H1 (cell line): ENCODE measurements at regions not wholly inside any gene's neighbourhood (a gene's known extent, or its start where the extent isn't known, plus 50 kb on each side); places are given as distances from the start of the nearest gene placed in this dataset.

ENCODE experiments used
- CTCF ChIA-PET: fragments of 300-600 bp; sonication (Branson Sonifier 250); formaldehyde crosslinking; loops from one replicate; lab custom pipeline; 2021; ENCODE audit not compliant: partially characterized antibody; lab: Charles Lee
- POLR2A ChIA-PET: fragments of 300-600 bp; sonication (Branson Sonifier 250); formaldehyde crosslinking; loops from one replicate; lab custom pipeline; 2021; ENCODE audit warnings: inconsistent platforms; ENCODE audit not compliant: partially characterized antibody; lab: Charles Lee
- DNase-seq, 2 experiments: peaks; one replicate each; pipeline versions ENCODE4 v3.0.0 to v3.0.0-alpha.2; 2010 to 2022; ENCODE audit warnings: low spot score in 2 of 2, low read depth in 1 of 2, mixed read lengths in 1 of 2
- FAIRE-seq: peaks from 2 replicates; lab custom pipeline; 2011; peaks lifted over from hg19 to GRCh38; lab: Jason Lieb, UNC
- H2AFZ ChIP-seq: 2 replicates; pipeline ENCODE4 v1.8.1; 2012; ENCODE audit warnings: low read length, inconsistent platforms
- H2AK5ac ChIP-seq: 2 replicates; pipeline ENCODE4 v1.6.1; 2013; ENCODE audit warnings: low read depth, low read length
- H2BK120ac ChIP-seq: replicated peaks from 2 replicates; pipeline ENCODE3; 2013; ENCODE audit warnings: low read depth, low read length, inconsistent platforms
- H2BK12ac ChIP-seq: 2 replicates; pipeline ENCODE4 v1.6.1; 2013; ENCODE audit warnings: low read depth, low read length
- H2BK15ac ChIP-seq: 2 replicates; pipeline ENCODE4 v1.6.1; 2013; ENCODE audit warnings: low read length
- H2BK20ac ChIP-seq: 2 replicates; pipeline ENCODE4 v1.6.1; 2013; ENCODE audit warnings: low read length
- H2BK5ac ChIP-seq: 2 replicates; pipeline ENCODE4 v1.6.1; 2013; ENCODE audit warnings: low read depth, low read length
- H3K14ac ChIP-seq: 2 replicates; pipeline ENCODE4 v1.6.1; 2013; ENCODE audit warnings: inconsistent platforms; ENCODE audit not compliant: insufficient read length
- H3K18ac ChIP-seq: 2 replicates; pipeline ENCODE4 v1.6.1; 2013; ENCODE audit warnings: low read length; ENCODE audit errors: extremely low read depth
- H3K23ac ChIP-seq: 2 replicates; pipeline ENCODE4 v1.6.1; 2013; ENCODE audit warnings: inconsistent platforms; ENCODE audit not compliant: insufficient read length
- H3K23me2 ChIP-seq: 2 replicates; pipeline ENCODE4 v1.6.1; 2013; ENCODE audit warnings: low read depth, low read length
- H3K27ac ChIP-seq: 2 replicates; pipeline ENCODE4 v1.6.1; 2011; ENCODE audit warnings: low read depth, low read length, inconsistent platforms
- H3K27me3 ChIP-seq, 4 experiments: replicated peaks in 1 of 4; 1 replicate in 1 of 4; 2 replicates in 3 of 4; pipeline versions ENCODE4 v1.6.1 to v1.8.1; 2011 to 2013; ENCODE audit warnings: low read length in 3 of 4, mild to moderate bottlenecking in 3 of 4, inconsistent platforms in 2 of 4, mixed read lengths in 2 of 4, moderate library complexity in 1 of 4; ENCODE audit not compliant: control insufficient read depth in 3 of 4, insufficient read depth in 3 of 4; ENCODE audit errors: extremely low read depth in 1 of 4
- H3K36me3 ChIP-seq, 4 experiments: 2 replicates each; pipeline versions ENCODE4 v1.6.1 to v1.8.1; 2011 to 2013; ENCODE audit warnings: mild to moderate bottlenecking in 4 of 4, low read length in 3 of 4, moderate library complexity in 2 of 4, control low read depth in 1 of 4, inconsistent platforms in 1 of 4; ENCODE audit not compliant: insufficient read depth in 4 of 4, control insufficient read depth in 2 of 4
- H3K4ac ChIP-seq: replicated peaks from 2 replicates; pipeline ENCODE3; 2013; ENCODE audit warnings: low read length, low read depth, mixed read lengths, inconsistent platforms; ENCODE audit not compliant: insufficient read length
- H3K4me1 ChIP-seq, 4 experiments: replicated peaks in 1 of 4; 1 replicate in 1 of 4; 2 replicates in 3 of 4; pipeline versions ENCODE4 v1.6.1 to v1.8.1; 2011 to 2013; ENCODE audit warnings: low read length in 3 of 4, inconsistent platforms in 2 of 4, mixed read lengths in 1 of 4; ENCODE audit not compliant: insufficient read depth in 4 of 4, control insufficient read depth in 3 of 4
- H3K4me2 ChIP-seq, 2 experiments: 2 replicates each; pipeline versions ENCODE4 v1.6.1 to v1.8.1; 2011 to 2013; ENCODE audit warnings: low read depth in 2 of 2, low read length in 2 of 2, control low read depth in 1 of 2, inconsistent platforms in 1 of 2, mild to moderate bottlenecking in 1 of 2; ENCODE audit not compliant: insufficient read depth in 1 of 2
- H3K4me3 ChIP-seq, 4 experiments: fragments of 200-600, 300-600 bp in 1 of 4; sonication (generic), shearing (Covaris generic), sonication (Bioruptor Twin) in 1 of 4; 2 replicates each; pipeline versions ENCODE4 v1.5.1 to v1.8.1; 2011 to 2016; ENCODE audit warnings: low read length in 4 of 4, low read depth in 3 of 4, control low read depth in 2 of 4, inconsistent platforms in 2 of 4, mild to moderate bottlenecking in 2 of 4, mixed read lengths in 1 of 4, moderate library complexity in 1 of 4; ENCODE audit not compliant: insufficient read depth in 2 of 4; ENCODE audit errors: extremely low read depth in 1 of 4
- H3K56ac ChIP-seq: replicated peaks from 2 replicates; pipeline ENCODE3; 2013; ENCODE audit warnings: low read depth, mild to moderate bottlenecking, mixed read lengths, low read length, inconsistent platforms; ENCODE audit not compliant: insufficient read length
- H3K79me1 ChIP-seq: 2 replicates; pipeline ENCODE4 v1.6.1; 2013; ENCODE audit warnings: low read depth, low read length, control low read depth
- H3K79me2 ChIP-seq, 2 experiments: 2 replicates each; pipeline versions ENCODE4 v1.6.1 to v1.8.1; 2012 to 2013; ENCODE audit warnings: low read length in 2 of 2, mild to moderate bottlenecking in 2 of 2, inconsistent platforms in 1 of 2; ENCODE audit not compliant: insufficient read depth in 2 of 2, control insufficient read depth in 1 of 2
- H3K9ac ChIP-seq, 4 experiments: replicated peaks in 1 of 4; 1 replicate in 1 of 4; 2 replicates in 3 of 4; pipeline versions ENCODE4 v1.6.1 to v1.8.1; 2011 to 2013; ENCODE audit warnings: low read depth in 3 of 4, low read length in 3 of 4, control low read depth in 2 of 4, mild to moderate bottlenecking in 2 of 4, moderate library complexity in 2 of 4, inconsistent platforms in 1 of 4; ENCODE audit errors: extremely low read depth in 1 of 4
- H3K9me3 ChIP-seq, 2 experiments: 2 replicates each; pipeline versions ENCODE4 v1.6.1 to v1.8.1; 2012 to 2013; ENCODE audit warnings: mild to moderate bottlenecking in 2 of 2, moderate library complexity in 2 of 2, control low read depth in 1 of 2, inconsistent platforms in 1 of 2, low read depth in 1 of 2, low read length in 1 of 2, mixed read lengths in 1 of 2; ENCODE audit not compliant: insufficient read depth in 2 of 2
- H4K20me1 ChIP-seq, 2 experiments: replicated peaks in 1 of 2; 2 replicates each; pipeline versions ENCODE3 to v1.8.1; 2011 to 2013; ENCODE audit warnings: inconsistent platforms in 2 of 2, low read length in 2 of 2, mild to moderate bottlenecking in 1 of 2; ENCODE audit not compliant: insufficient read depth in 2 of 2, control insufficient read depth in 1 of 2
- H4K5ac ChIP-seq: 2 replicates; pipeline ENCODE4 v1.6.1; 2013; ENCODE audit warnings: low read length, low read depth, mixed read lengths, inconsistent platforms; ENCODE audit not compliant: insufficient read length
- H4K8ac ChIP-seq: 2 replicates; pipeline ENCODE4 v1.8.0; 2013; ENCODE audit warnings: mild to moderate bottlenecking, moderate library complexity, low read length, inconsistent platforms; ENCODE audit not compliant: insufficient read depth; ENCODE audit errors: extremely low read depth
- H4K91ac ChIP-seq: replicated peaks from 2 replicates; pipeline ENCODE3; 2013; ENCODE audit warnings: low read length, mixed read lengths, inconsistent platforms; ENCODE audit not compliant: insufficient read length
- BCL11A ChIP-seq, 2 experiments: IDR thresholded peaks; one replicate each; pipeline ENCODE4 v1.6.1; 2011; ENCODE audit warnings: low read depth in 2 of 2, low read length in 2 of 2, mild to moderate bottlenecking in 2 of 2
- RNF2 ChIP-seq: fragments of 200-900, 300-1000 bp; sonication (generic); IDR thresholded peaks from 2 replicates; pipeline ENCODE4 v1.7.1; 2016; ENCODE audit warnings: borderline replicate concordance, low read depth, mild to moderate bottlenecking, antibody characterized with exemption, low read length; ENCODE audit not compliant: poor library complexity, severe bottlenecking; ENCODE audit errors: missing control alignments
- SIN3A ChIP-seq, 2 experiments: IDR thresholded peaks in 1 of 2; conservative IDR thresholded peaks in 1 of 2; 2 replicates each; pipeline ENCODE4 v1.6.1; 2011 to 2012; ENCODE audit warnings: low read length in 2 of 2, improper control_type of control experiment in 1 of 2, low read depth in 1 of 2, mild to moderate bottlenecking in 1 of 2
- SIX5 ChIP-seq: IDR thresholded peaks from 2 replicates; pipeline ENCODE4 v1.6.1; 2011; ENCODE audit warnings: mild to moderate bottlenecking, low read depth, low read length
- TEAD4 ChIP-seq: IDR thresholded peaks from 2 replicates; pipeline ENCODE4 v1.6.1; 2012; ENCODE audit warnings: low read depth, low read length, inconsistent platforms, mixed read lengths

DNA sequence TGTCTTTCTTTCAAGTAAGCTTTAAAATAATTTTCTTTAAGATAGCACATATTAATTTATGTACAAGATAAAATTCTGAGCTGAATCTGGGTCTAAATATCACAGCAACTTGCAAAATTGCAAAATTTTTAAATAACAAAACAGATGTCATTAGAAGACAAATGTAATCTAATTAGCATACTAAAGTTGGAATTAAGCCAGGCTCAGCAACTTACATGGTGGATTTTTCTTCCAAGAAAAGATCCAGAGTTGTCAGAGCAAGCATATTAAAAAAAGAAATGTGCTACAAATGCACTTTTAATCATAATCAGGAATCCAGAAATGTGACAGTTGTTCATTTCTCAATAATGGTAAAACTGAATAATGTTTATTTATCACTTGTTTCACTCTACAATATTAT is 906.9 kb upstream of the INTU start:
- H3K4me2 ChIP-seq = no peak overlapping the region
- H2BK5ac ChIP-seq = no peak overlapping the region
- no peaks in the 10 kb centered on the region for H3K23me2 ChIP-seq
- no peak overlapping the region for H3K14ac ChIP-seq
- no peak overlapping the region for H3K9ac ChIP-seq
- H2AFZ ChIP-seq = no peak overlapping the region
- H2BK15ac ChIP-seq = no peak overlapping the region
- no peak overlapping the region for H3K56ac ChIP-seq
- no peak overlapping the region for H2AK5ac ChIP-seq
- no peaks in the 10 kb centered on the region for H3K79me1 ChIP-seq
- H3K18ac ChIP-seq = no peak overlapping the region
- CTCF ChIA-PET = no interaction called here
- H4K5ac ChIP-seq = no peak overlapping the region
- FAIRE-seq = no peak
- H3K9me3 ChIP-seq = no peaks in the 10 kb centered on the region
- H3K27me3 ChIP-seq = no peaks in the 10 kb centered on the region
- H3K79me2 ChIP-seq = no peaks in the 10 kb centered on the region
- H2BK12ac ChIP-seq = no peak overlapping the region
- H4K8ac ChIP-seq = no peak overlapping the region
- no peak overlapping the region for H3K23ac ChIP-seq
- H2BK120ac ChIP-seq = no peak overlapping the region
- DNase-seq = no peak
- H4K20me1 ChIP-seq = no peaks in the 10 kb centered on the region
- H4K91ac ChIP-seq = no peak overlapping the region
- H3K4ac ChIP-seq = no peak overlapping the region
- H3K36me3 ChIP-seq = no peaks in the 10 kb centered on the region
- H3K4me3 ChIP-seq = no peak overlapping the region
- H3K27ac ChIP-seq = no peak overlapping the region
- H2BK20ac ChIP-seq = no peak overlapping the region
- POLR2A ChIA-PET = interaction anchor here (0.6 kb wide), 1 partner anchor 68 kb away, joined by 3 read pairs; no protein-coding TSS in a partner anchor
- H3K4me1 ChIP-seq = peaks cover 0 to 7% (median 0%) of the 10 kb centered on the region in 4 experiments; a peak in 1 of 7 replicates
- no peak for TF ChIP-seq RNF2
- TF ChIP-seq SIN3A (conservative IDR thresholded peaks at IDR 0.05 in 1 of 2, IDR thresholded peaks at IDR 0.05 in 1 of 2; ENCODE audit: low read depth in 1 of 2, low read length in 2 of 2) = no peak
- TF ChIP-seq TEAD4 = no peak
- TF ChIP-seq BCL11A (IDR thresholded peaks at IDR 0.05; ENCODE audit: low read depth in 2 of 2, low read length in 2 of 2) = no peak
- no peak for TF ChIP-seq SIX5
